ENCODE measurements at regions not wholly inside any gene's neighbourhood (a gene's known extent, or its start where the extent isn't known, plus 50 kb on each side); places are given as distances from the start of the nearest gene placed in this dataset.

DNA sequence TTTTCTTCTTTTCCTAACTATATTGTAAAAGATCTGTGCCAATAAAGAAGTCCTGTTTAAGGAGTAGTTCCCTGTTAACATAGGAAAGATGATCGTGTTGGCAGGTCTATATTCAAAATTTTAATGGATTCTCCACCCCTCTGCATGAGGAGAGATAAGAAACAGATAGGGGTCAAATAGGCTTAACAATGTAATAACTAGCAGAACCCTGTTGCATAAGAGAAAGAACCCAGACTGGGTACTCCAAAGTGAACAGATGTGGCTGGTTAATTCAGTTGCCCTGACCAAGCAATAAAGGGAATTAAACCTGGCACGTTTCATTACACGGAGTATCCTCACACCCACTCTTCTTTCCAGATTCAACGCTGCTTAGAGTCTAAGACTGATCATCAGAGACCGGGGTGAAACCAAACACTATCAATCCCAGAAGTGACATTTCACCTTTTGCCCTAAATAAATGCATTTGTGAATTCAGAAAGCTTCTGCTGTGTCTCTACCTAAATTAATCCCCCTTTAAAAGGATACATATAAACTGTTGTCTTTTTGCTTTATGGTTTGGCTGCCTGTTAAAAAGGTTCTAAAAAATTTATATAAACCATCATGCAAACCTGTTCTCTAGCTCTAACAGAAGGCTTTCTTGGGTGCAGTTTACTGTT is 1276.9 kb upstream of the WWC1 start:
- H3K4me1 ChIP-seq (ENCODE audit: control insufficient read depth, extremely low read depth, insufficient read depth, low read length): no peaks in the 10 kb centered on the region
- no peak for DNase-seq (ENCODE audit: low read depth, low spot score)
- no peaks in the 10 kb centered on the region for H3K9me3 ChIP-seq (replicated peaks; ENCODE audit: control insufficient read depth, insufficient read depth, low read length)
- H3K27me3 ChIP-seq (ENCODE audit: control insufficient read depth in 2 of 2, insufficient read depth in 2 of 2, low read length in 2 of 2): no peaks in the 10 kb centered on the region
- no peaks in the 10 kb centered on the region for H3K36me3 ChIP-seq (ENCODE audit: control insufficient read depth in 2 of 2, extremely low read depth in 1 of 2, insufficient read depth in 2 of 2, low read length in 2 of 2)
- dilution Hi-C loops (cut with MboI; ENCODE audit: extremely low pct_ligation_motif_present, low sequenced_read_pairs) (no loop called here), intact Hi-C loops (cut with micrococcal nuclease) (no loop called here)
- ChIA-PET CTCF (no interaction called here), POLR2A (no interaction called here)
- no peaks in the 10 kb centered on the region for H3K79me2 ChIP-seq (ENCODE audit: control insufficient read depth, insufficient read depth, low read length)
- no TSS peak for BruUV-seq (replicated peaks)
- H2AFZ ChIP-seq (ENCODE audit: low read depth, low read length): no peak overlapping the region
- TF ChIP-seq MYC (IDR thresholded peaks at IDR 0.05; ENCODE audit: low read depth, low read length): no peak
- TF ChIP-seq POLR2AphosphoS5 (IDR thresholded peaks at IDR 0.05; ENCODE audit: insufficient read depth, low read depth, low read length): no peak
- TF ChIP-seq EZH2 (IDR thresholded peaks at IDR 0.05; ENCODE audit: borderline replicate concordance, low read depth, low read length, severe bottlenecking): no peak
- TF ChIP-seq GATA2 (IDR thresholded peaks at IDR 0.05; ENCODE audit: insufficient read depth, insufficient read length, low read depth, low read length): no peak
- no peak for TF ChIP-seq FOS (IDR thresholded peaks at IDR 0.05; ENCODE audit: borderline replicate concordance, insufficient read depth, low read length)
- TF ChIP-seq JUN (IDR thresholded peaks at IDR 0.05; ENCODE audit: borderline replicate concordance, insufficient read depth, insufficient read length, low read depth): no peak
- TF ChIP-seq, protein P1, sequence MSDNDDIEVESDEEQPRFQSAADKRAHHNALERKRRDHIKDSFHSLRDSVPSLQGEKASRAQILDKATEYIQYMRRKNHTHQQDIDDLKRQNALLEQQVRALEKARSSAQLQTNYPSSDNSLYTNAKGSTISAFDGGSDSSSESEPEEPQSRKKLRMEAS (IDR thresholded peaks at IDR 0.05; ENCODE audit: insufficient read depth, insufficient read length): no peak
- TF ChIP-seq, protein P2, sequence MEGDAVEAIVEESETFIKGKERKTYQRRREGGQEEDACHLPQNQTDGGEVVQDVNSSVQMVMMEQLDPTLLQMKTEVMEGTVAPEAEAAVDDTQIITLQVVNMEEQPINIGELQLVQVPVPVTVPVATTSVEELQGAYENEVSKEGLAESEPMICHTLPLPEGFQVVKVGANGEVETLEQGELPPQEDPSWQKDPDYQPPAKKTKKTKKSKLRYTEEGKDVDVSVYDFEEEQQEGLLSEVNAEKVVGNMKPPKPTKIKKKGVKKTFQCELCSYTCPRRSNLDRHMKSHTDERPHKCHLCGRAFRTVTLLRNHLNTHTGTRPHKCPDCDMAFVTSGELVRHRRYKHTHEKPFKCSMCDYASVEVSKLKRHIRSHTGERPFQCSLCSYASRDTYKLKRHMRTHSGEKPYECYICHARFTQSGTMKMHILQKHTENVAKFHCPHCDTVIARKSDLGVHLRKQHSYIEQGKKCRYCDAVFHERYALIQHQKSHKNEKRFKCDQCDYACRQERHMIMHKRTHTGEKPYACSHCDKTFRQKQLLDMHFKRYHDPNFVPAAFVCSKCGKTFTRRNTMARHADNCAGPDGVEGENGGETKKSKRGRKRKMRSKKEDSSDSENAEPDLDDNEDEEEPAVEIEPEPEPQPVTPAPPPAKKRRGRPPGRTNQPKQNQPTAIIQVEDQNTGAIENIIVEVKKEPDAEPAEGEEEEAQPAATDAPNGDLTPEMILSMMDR (IDR thresholded peaks at IDR 0.05; ENCODE audit: extremely low read depth in 1 of 2, insufficient read depth in 1 of 2, low read depth in 1 of 2, low read length in 2 of 2): no peak
- no peak for TF ChIP-seq POLR2A (IDR thresholded peaks at IDR 0.05; ENCODE audit: low read depth, low read length)
- no peak overlapping the region for H3K9ac ChIP-seq (replicated peaks; ENCODE audit: extremely low read depth, insufficient read depth, low read length)
- no peaks in the 10 kb centered on the region for H4K20me1 ChIP-seq (replicated peaks; ENCODE audit: control insufficient read depth, extremely low read depth, insufficient read depth, low read length)
- no peak overlapping the region for H3K4me2 ChIP-seq (ENCODE audit: insufficient read depth, low read length)
- FAIRE-seq: no peak
- no peak overlapping the region for H3K27ac ChIP-seq (ENCODE audit: insufficient read depth, low read depth, low read length)
- no peaks in the 10 kb centered on the region for H3K9me1 ChIP-seq (replicated peaks; ENCODE audit: control insufficient read depth, extremely low read depth, insufficient read depth, low read length)
- no peak overlapping the region for H3K4me3 ChIP-seq (replicated peaks in 1 of 3; ENCODE audit: insufficient read depth in 1 of 3, low read depth in 1 of 3, low read length in 3 of 3)

Data from endothelial cell of umbilical vein (primary cell).